AG08396 (cell line): ENCODE measurements at regions not wholly inside any gene's neighbourhood (a gene's known extent, or its start where the extent isn't known, plus 50 kb on each side); places are given as distances from the start of the nearest gene placed in this dataset.
"Not testable (repeated sequence)": the region's sequence is repeated elsewhere in the genome, so short reads cannot be mapped to it uniquely, and the experiment has no call there.

Experiments used
- DNase-seq: peaks from one replicate; pipeline ENCODE4 v3.0.0; 2012; ENCODE audit warnings: low spot score, mixed read lengths

DNA sequence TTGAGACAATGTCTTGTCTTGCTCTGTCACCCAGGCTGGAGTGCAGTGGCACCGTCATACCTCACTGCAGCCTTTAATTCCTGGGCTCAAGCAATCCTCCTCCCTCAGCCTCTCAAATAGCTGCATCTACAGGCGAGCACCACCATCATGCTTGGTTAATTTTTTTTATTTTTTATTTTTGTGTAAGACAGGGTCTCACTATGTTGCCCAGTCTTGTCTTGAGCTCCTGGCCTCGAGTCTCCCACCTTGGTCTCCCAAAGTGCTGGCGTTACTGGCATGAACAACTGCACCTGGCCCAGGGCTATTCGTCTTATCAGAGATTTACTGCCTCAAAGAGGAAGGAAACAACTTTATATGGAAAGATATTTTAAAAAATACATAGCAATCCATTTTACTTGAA lies 102.8 kb upstream of the NUPR2 start:
- DNase-seq, result no peak

DNA sequence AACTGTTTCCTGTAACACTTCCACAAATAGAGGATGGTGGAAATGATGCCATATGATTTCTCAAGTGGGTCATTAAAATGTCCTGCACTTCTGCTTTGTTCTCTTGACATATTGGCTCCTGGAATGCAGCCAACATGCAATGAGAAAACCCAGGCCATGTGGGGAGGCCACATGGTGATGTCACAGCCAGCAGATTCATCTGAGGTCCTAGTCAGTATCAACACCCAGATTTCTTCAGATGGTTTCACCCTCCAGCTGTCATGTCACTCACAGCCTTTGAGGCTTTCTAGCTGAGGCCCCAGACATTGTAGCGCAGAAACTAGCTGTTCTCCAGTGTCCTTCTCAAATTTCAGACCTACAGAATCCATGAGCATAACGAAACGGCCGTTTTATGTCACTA lies 102.3 kb upstream of the NUPR2 start:
- DNase-seq, result no peak

DNA sequence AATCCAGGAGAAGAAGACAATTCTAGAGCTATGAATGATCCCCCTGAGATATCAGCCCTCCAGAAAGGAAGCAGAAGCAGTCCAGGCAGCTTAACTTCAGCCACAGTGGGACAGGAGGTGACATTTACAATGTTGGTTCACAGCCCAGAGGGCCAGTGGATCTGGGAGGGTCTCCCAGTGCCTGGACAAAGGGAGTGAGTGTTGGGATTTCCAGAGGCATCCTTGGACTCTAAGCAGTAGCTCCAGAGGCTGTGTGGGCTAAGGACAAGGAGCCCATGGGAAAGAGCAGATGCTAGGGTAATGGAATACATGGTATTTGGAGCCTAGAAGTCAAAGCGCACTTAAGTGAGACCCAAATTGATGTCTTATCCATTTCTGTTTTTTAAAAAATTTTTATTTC lies 97.4 kb upstream of the NUPR2 start:
- DNase-seq, result no peak

DNA sequence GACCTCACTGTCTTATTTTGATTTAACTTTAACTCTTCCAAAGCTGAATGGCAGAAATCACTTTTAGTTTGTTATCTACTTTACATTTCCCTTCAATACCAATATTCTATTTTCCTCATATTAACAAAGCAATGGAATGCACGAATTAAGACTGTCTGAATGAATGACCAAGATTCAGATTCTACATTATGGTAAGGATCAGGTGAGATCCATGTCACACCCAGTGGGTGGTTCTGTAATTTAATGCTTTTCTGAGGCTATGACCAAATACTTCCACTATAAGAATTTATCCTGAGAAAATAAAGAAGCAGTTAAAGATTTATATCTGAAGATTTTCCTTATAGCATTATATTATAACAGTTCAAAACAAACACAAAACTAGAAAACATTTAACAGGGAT lies 90.2 kb upstream of the NUPR2 start:
- no peak for DNase-seq

DNA sequence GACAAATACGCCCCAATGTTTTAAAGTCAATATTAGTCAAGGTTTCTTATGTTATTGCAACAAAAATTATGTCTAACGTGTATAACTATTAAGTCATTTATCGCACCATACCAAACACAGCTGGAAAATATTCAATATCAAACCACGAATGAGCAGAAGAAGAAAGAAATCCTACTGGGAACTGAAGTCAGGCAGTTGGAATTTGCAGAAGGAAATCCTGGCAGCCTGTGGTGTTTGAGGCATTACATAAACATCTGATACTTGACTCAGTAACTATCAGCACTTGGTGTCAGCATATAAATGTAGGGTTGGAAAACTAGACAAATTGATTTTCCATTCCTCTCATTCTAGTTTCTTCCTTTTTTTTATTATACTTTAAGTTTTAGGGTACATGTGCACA lies 83.4 kb upstream of the NUPR2 start:
- no peak for DNase-seq

DNA sequence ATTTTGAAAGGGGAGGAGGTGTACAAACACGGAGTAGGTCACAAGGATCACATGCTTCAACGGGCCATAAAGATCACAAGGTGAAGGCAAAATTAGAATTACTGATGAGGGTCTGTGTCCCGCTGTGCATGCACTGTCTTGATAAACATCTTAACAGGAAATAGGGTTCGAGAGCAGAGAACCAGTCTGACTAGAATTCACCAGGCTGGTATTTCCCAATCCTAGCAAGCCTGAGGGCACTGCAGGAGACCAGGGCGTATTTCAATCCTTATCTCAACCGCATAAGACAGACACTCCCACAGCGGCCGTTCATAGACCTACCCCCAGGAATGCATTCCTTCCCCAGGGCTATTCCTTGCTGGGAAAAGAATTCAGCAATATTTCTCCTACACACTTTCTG lies 80.0 kb upstream of the NUPR2 start:
- DNase-seq, result not testable (repeated sequence)

DNA sequence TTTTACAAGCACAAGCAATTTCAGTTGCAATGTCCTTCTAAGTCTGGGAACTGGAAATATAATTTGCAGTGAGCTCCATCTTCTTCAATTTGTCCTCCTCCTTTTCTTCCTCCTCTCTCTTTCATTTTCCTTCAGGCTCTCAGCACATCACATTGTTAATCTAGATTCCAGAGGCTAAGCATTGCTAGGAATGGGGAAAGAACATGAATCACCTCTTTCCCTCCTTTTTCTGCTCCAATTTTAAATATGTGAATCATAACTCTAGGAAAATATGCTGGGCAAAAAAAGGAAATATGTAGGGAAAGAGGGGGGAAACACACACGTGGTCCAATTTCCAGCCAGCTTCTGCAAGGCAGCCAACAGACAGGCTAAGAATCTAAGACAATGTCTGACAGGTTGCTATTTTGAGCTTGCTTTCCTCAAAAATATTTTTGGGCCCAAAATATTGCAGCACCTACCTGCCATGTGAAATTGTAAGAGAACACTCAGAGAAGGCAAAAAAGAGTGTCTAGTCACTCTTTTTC lies 72.7 kb upstream of the NUPR2 start:
- no peak for DNase-seq

DNA sequence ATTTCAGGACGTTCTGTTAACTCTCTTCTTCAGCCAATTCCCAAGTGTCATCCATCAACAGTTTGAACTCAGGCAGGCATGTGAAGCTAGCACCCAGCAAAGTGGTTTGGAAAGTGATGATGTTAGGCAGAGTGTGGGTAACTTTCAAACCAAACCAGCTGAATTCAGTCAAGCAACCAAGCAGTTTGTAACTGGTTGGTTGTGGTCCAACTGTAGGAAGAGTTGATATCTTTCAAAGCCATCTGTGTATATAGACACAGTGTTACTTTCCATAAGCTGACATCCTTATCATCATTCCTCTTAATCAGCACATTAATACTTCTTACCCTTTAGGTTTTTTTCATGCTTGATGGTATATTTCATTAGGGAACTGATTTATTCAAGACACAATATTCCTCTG lies 72.2 kb upstream of the NUPR2 start:
- no peak for DNase-seq

DNA sequence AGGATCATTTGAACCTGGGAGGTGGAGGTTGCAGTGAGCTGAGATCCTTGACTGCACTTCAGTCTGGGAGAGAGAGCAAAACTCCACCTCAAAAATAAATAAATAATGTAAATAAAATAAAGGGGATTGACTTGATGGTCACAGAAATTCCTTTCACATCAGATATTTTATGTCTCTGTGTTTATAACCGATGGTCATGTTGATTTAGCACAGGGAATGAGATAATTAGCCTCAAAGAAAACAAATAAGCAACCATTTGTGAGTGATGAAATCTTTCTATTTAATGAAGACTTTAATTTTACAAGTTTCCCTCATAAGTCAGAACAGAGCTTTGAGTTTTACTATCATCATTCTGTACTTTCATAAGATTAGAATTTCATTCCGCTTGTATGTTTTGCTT lies 64.8 kb upstream of the NUPR2 start:
- DNase-seq, result no peak

DNA sequence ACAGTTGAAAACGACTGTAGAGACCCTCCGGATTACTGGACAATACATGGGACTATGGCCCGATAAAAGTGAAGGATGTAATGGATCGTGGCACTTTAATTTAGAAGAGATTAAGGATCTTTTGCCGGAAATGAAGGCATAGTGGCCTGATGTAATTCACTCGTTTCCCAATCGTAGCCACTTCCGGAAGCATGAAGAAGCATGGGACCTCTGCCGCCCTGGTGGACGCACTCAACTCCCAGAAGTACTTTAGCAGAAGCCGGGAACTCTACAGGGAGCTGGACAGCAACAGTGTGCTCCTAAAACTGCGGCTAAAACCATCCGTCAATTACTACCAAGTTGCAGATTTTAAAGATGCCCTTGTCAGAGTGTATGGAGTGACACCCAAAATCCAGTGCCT lies 59.6 kb upstream of the NUPR2 start:
- DNase-seq, result no peak

DNA sequence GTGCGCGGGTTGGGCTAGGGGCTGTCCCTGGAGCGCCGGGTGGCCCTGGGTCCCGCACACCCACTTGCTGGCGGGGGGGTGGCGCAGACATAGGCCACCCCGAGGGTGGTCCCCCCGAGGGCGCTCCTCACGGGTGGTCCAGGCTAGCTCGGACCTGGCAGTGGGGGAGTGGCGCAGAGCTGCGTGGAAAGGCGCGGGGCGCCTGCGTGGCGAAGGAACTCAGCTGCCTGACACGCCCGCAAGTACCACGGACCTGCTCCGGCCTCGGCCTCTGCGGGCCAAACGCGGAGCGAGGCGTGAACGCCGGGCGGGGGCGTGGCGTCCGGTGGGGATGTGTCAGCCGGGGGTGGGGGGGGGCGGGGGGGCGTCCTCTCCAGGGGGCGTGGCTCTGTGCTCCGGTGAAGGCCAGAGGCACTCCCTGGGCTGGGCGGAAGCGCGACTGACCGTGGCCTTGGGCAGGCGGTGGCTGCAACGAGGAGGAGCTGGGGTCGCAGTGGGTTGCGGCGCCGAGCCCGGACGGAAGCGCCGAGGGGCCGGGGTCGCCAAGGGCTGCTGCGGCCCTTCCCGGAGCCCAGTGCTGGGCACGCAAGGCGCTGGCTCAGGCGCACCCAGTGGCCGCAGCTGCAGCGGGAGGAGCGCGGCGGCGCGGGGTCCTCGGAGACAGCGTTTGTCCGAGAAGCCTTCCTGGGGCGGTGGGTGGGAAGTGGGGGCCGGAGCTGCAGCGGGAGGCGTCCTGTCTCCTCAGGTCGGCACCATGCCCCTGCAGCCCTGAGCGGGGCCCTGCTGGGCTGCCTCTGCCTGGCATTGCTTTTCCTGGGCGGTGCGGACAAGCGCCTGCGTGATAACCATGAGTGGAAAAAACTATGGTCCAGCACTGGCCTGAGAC lies 58.9 kb upstream of the NUPR2 start:
- DNase-seq, result peak; percentile 30

DNA sequence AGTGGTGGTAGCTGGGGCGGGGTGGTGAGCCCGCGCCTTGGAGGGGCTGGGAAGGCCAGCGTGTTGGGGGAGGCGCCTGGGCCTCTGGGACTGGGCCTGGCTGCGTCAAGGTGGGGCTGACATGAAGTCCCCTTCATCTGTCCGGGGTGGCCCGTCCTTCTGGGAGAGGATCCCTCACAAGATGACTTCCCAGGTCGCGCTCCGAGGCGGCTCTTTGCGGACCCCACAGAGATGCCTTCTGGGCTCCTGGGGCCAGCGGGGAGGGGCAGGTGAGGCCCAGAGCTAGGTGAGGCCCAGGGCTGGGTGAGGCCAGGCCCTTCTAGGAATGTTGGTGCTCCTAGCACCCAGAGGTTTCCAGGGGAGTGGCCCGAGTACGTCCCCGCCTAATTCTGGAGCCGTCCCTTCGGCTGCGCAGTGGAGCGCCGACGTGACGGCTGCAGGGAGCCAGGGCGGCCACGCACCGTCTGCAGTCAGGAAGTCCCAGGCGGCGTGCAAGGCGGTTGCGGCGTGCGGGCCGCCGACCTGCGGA lies 58.2 kb upstream of the NUPR2 start:
- no peak for DNase-seq
